ENCODE measurements at regions not wholly inside any gene's neighbourhood (a gene's known extent, or its start where the extent isn't known, plus 50 kb on each side); places are given as distances from the start of the nearest gene placed in this dataset.

DNA sequence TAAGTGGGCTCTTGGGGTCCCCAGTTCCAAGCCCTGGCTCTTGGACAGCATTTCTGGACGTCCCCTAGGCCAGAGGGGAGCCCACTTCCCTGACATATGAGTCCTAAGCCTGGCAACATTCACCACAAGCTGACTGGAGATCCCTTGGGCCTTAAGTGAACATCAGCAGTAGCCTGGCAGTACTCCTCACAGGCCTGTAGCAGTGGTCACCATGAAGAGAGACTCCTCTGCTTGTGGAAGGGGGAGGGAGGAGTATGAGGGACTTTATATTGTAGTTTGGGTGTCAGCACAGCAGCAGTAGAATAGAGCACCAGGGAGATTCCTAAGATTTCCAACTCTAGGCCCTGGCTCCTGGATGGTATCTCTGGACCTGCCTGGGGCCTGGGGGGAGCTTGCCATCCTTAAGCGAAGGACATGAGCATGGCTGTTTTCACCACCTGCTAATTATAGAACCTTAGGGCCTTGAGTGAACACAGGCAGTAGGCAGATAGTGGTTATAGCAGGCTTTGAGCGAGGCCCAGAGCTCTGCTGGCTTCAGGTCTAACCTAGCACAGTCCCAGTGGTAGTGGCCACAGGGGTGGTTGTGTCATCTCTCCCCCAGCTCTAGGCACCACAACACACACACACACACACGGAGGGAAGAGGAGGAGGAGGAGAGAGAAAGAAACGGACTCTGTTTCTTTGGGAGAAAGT lies 71.4 kb upstream of the APOBEC4 start:
- Mint-ChIP-seq H3K4me3 (no peak overlapping the region), H3K27ac (no peak overlapping the region), H3K36me3 (ENCODE audit: low read depth) (no peaks in the 10 kb centered on the region), H3K9me3 (no peaks in the 10 kb centered on the region), H3K4me1 (no peaks in the 10 kb centered on the region), H3K27me3 (ENCODE audit: insufficient read depth, low read depth, poor library complexity) (no peaks in the 10 kb centered on the region)
- no peaks in the 10 kb centered on the region for H3K27me3 ChIP-seq (ENCODE audit: insufficient read depth)
- no peaks in the 10 kb centered on the region for H3K79me2 ChIP-seq (replicated peaks; ENCODE audit: insufficient read depth)
- H3K4me1 ChIP-seq (ENCODE audit: insufficient read depth), result peaks cover 3% of the 10 kb centered on the region; the same call in 1 of the 2 replicates
- no peak for ATAC-seq
- no peak for DNase-seq (ENCODE audit: low spot score)
- TF ChIP-seq STAT1 (IDR thresholded peaks at IDR 0.05; ENCODE audit: unreplicated experiment), result no peak
- TF ChIP-seq POLR2AphosphoS5 (IDR thresholded peaks at IDR 0.05; ENCODE audit: low read depth), result no peak
- TF ChIP-seq NANOG (IDR thresholded peaks at IDR 0.05; ENCODE audit: borderline replicate concordance), result no peak
- TF ChIP-seq JUNB (IDR thresholded peaks at IDR 0.05; ENCODE audit: unreplicated experiment), result no peak
- no peak for TF ChIP-seq CREB1 (CRISPR knock-in tag; IDR thresholded peaks at IDR 0.05; ENCODE audit: low read depth)
- TF ChIP-seq ZNF114 (CRISPR knock-in tag; IDR thresholded peaks at IDR 0.05), result no peak
- no peak for TF ChIP-seq EZH2phosphoT487 (IDR thresholded peaks at IDR 0.05; ENCODE audit: unreplicated experiment)
- TF ChIP-seq, protein P1, sequence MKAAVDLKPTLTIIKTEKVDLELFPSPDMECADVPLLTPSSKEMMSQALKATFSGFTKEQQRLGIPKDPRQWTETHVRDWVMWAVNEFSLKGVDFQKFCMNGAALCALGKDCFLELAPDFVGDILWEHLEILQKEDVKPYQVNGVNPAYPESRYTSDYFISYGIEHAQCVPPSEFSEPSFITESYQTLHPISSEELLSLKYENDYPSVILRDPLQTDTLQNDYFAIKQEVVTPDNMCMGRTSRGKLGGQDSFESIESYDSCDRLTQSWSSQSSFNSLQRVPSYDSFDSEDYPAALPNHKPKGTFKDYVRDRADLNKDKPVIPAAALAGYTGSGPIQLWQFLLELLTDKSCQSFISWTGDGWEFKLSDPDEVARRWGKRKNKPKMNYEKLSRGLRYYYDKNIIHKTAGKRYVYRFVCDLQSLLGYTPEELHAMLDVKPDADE (IDR thresholded peaks at IDR 0.05), result no peak
- TF ChIP-seq, protein P2, sequence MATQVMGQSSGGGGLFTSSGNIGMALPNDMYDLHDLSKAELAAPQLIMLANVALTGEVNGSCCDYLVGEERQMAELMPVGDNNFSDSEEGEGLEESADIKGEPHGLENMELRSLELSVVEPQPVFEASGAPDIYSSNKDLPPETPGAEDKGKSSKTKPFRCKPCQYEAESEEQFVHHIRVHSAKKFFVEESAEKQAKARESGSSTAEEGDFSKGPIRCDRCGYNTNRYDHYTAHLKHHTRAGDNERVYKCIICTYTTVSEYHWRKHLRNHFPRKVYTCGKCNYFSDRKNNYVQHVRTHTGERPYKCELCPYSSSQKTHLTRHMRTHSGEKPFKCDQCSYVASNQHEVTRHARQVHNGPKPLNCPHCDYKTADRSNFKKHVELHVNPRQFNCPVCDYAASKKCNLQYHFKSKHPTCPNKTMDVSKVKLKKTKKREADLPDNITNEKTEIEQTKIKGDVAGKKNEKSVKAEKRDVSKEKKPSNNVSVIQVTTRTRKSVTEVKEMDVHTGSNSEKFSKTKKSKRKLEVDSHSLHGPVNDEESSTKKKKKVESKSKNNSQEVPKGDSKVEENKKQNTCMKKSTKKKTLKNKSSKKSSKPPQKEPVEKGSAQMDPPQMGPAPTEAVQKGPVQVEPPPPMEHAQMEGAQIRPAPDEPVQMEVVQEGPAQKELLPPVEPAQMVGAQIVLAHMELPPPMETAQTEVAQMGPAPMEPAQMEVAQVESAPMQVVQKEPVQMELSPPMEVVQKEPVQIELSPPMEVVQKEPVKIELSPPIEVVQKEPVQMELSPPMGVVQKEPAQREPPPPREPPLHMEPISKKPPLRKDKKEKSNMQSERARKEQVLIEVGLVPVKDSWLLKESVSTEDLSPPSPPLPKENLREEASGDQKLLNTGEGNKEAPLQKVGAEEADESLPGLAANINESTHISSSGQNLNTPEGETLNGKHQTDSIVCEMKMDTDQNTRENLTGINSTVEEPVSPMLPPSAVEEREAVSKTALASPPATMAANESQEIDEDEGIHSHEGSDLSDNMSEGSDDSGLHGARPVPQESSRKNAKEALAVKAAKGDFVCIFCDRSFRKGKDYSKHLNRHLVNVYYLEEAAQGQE (IDR thresholded peaks at IDR 0.05; ENCODE audit: unreplicated experiment), result no peak
- TF ChIP-seq, protein P3, sequence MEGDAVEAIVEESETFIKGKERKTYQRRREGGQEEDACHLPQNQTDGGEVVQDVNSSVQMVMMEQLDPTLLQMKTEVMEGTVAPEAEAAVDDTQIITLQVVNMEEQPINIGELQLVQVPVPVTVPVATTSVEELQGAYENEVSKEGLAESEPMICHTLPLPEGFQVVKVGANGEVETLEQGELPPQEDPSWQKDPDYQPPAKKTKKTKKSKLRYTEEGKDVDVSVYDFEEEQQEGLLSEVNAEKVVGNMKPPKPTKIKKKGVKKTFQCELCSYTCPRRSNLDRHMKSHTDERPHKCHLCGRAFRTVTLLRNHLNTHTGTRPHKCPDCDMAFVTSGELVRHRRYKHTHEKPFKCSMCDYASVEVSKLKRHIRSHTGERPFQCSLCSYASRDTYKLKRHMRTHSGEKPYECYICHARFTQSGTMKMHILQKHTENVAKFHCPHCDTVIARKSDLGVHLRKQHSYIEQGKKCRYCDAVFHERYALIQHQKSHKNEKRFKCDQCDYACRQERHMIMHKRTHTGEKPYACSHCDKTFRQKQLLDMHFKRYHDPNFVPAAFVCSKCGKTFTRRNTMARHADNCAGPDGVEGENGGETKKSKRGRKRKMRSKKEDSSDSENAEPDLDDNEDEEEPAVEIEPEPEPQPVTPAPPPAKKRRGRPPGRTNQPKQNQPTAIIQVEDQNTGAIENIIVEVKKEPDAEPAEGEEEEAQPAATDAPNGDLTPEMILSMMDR (conservative IDR thresholded peaks at IDR 0.05; ENCODE audit: low read depth in 2 of 2), result no peak
- TF ChIP-seq, protein P4, sequence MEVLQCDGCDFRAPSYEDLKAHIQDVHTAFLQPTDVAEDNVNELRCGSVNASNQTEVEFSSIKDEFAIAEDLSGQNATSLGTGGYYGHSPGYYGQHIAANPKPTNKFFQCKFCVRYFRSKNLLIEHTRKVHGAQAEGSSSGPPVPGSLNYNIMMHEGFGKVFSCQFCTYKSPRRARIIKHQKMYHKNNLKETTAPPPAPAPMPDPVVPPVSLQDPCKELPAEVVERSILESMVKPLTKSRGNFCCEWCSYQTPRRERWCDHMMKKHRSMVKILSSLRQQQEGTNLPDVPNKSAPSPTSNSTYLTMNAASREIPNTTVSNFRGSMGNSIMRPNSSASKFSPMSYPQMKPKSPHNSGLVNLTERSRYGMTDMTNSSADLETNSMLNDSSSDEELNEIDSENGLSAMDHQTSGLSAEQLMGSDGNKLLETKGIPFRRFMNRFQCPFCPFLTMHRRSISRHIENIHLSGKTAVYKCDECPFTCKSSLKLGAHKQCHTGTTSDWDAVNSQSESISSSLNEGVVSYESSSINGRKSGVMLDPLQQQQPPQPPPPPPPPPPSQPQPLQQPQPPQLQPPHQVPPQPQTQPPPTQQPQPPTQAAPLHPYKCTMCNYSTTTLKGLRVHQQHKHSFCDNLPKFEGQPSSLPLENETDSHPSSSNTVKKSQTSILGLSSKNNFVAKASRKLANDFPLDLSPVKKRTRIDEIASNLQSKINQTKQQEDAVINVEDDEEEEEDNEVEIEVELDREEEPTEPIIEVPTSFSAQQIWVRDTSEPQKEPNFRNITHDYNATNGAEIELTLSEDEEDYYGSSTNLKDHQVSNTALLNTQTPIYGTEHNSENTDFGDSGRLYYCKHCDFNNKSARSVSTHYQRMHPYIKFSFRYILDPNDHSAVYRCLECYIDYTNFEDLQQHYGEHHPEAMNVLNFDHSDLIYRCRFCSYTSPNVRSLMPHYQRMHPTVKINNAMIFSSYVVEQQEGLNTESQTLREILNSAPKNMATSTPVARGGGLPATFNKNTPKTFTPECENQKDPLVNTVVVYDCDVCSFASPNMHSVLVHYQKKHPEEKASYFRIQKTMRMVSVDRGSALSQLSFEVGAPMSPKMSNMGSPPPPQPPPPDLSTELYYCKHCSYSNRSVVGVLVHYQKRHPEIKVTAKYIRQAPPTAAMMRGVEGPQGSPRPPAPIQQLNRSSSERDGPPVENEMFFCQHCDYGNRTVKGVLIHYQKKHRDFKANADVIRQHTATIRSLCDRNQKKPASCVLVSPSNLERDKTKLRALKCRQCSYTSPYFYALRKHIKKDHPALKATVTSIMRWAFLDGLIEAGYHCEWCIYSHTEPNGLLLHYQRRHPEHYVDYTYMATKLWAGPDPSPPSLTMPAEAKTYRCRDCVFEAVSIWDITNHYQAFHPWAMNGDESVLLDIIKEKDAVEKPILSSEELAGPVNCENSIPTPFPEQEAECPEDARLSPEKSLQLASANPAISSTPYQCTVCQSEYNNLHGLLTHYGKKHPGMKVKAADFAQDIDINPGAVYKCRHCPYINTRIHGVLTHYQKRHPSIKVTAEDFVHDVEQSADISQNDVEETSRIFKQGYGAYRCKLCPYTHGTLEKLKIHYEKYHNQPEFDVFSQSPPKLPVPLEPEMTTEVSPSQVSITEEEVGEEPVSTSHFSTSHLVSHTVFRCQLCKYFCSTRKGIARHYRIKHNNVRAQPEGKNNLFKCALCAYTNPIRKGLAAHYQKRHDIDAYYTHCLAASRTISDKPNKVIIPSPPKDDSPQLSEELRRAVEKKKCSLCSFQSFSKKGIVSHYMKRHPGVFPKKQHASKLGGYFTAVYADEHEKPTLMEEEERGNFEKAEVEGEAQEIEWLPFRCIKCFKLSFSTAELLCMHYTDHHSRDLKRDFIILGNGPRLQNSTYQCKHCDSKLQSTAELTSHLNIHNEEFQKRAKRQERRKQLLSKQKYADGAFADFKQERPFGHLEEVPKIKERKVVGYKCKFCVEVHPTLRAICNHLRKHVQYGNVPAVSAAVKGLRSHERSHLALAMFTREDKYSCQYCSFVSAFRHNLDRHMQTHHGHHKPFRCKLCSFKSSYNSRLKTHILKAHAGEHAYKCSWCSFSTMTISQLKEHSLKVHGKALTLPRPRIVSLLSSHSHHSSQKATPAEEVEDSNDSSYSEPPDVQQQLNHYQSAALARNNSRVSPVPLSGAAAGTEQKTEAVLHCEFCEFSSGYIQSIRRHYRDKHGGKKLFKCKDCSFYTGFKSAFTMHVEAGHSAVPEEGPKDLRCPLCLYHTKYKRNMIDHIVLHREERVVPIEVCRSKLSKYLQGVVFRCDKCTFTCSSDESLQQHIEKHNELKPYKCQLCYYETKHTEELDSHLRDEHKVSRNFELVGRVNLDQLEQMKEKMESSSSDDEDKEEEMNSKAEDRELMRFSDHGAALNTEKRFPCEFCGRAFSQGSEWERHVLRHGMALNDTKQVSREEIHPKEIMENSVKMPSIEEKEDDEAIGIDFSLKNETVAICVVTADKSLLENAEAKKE (CRISPR knock-in tag; IDR thresholded peaks at IDR 0.05), result no peak
- TF ChIP-seq ZNF331 (CRISPR knock-in tag; IDR thresholded peaks at IDR 0.05; ENCODE audit: low read depth), result no peak
- no peaks in the 10 kb centered on the region for H4K20me1 ChIP-seq (replicated peaks; ENCODE audit: insufficient read depth)
- H3K4me3 ChIP-seq, result no peak overlapping the region
- peaks cover 3% of the 10 kb centered on the region; the same call in 1 of the 2 replicates for H3K9me2 ChIP-seq (ENCODE audit: insufficient read depth)
- no peak overlapping the region for H3K4me2 ChIP-seq
- no peaks in the 10 kb centered on the region for H3K36me3 ChIP-seq (ENCODE audit: insufficient read depth)
- no peak overlapping the region for H3K27ac ChIP-seq (ENCODE audit: low read depth)
- H3F3A ChIP-seq (replicated peaks; ENCODE audit: low read depth), result no peaks in the 10 kb centered on the region
- no peak overlapping the region for H2AFZ ChIP-seq

All from GM23338 (cell line).